C4-2B (cell line): ENCODE measurements at regions not wholly inside any gene's neighbourhood (a gene's known extent, or its start where the extent isn't known, plus 50 kb on each side); places are given as distances from the start of the nearest gene placed in this dataset.

Experiments used
- ZFX ChIP-seq: fragments of 450-650 bp; IDR thresholded peaks from 2 replicates; pipeline ENCODE4 v1.6.1; 2017
- TF ChIP-seq, protein P1 (sequence below): fragments of 450-650 bp; conservative IDR thresholded peaks from 2 replicates; pipeline ENCODE4 v1.5.1; 2017; ENCODE audit warnings: mild to moderate bottlenecking

DNA sequence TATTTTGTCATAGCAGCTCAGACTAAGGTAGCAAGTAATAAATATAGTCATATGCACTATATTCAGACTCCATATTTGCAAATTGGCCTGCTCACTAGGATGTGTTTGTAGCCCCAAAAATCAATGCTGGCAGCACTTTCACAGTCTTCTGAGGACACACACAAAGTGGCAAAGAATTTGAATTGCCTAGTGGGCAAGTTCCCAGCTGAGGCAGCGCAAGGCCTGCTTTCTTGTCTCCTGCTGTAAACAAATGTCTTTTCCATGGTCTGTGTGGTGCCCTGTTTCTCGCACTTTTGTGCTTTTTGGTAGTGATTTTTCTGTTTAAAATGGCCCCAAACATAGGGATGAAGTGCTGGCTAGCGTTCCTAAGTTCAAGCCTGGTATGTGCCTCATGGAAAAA lies 416.0 kb downstream of the OCA2 start:
- TF ChIP-seq, protein P1, sequence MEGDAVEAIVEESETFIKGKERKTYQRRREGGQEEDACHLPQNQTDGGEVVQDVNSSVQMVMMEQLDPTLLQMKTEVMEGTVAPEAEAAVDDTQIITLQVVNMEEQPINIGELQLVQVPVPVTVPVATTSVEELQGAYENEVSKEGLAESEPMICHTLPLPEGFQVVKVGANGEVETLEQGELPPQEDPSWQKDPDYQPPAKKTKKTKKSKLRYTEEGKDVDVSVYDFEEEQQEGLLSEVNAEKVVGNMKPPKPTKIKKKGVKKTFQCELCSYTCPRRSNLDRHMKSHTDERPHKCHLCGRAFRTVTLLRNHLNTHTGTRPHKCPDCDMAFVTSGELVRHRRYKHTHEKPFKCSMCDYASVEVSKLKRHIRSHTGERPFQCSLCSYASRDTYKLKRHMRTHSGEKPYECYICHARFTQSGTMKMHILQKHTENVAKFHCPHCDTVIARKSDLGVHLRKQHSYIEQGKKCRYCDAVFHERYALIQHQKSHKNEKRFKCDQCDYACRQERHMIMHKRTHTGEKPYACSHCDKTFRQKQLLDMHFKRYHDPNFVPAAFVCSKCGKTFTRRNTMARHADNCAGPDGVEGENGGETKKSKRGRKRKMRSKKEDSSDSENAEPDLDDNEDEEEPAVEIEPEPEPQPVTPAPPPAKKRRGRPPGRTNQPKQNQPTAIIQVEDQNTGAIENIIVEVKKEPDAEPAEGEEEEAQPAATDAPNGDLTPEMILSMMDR: no peak
- TF ChIP-seq ZFX: no peak
